NOMO-1 treated with dmso at 0.1 percent for 144 hours (cell line): ENCODE measurements at regions not wholly inside any gene's neighbourhood (a gene's known extent, or its start where the extent isn't known, plus 50 kb on each side); places are given as distances from the start of the nearest gene placed in this dataset.

Experiments used
- DNase-seq: peaks from one replicate; lab custom pipeline; 2025; ENCODE audit not compliant: unreplicated experiment; lab: John Stamatoyannopoulos, UW

GRCh38 chr13:97057176-97057575, 62.9 kb upstream of the OXGR1 start:
- DNase-seq = no peak

GRCh38 chr13:97058391-97058790, 64.1 kb upstream of the OXGR1 start:
- no peak for DNase-seq

- no peak for DNase-seq
These were observed 64.7 kb upstream of the OXGR1 start for GRCh38 chr13:97058926-97059325.

- no peak for DNase-seq
These were observed 73.0 kb upstream of the OXGR1 start for GRCh38 chr13:97067017-97067895.

GRCh38 chr13:97068151-97068550, 73.9 kb upstream of the OXGR1 start:
- no peak for DNase-seq

GRCh38 chr13:97069050-97069815, 75.0 kb upstream of the OXGR1 start:
- DNase-seq = no peak

- DNase-seq = no peak
These were observed 78.0 kb upstream of the OXGR1 start for GRCh38 chr13:97072297-97072696.

- no peak for DNase-seq
These were observed 80.3 kb upstream of the OXGR1 start for GRCh38 chr13:97074618-97075017.

GRCh38 chr13:97076898-97077297, 82.6 kb upstream of the OXGR1 start:
- DNase-seq = peak; percentile 73

GRCh38 chr13:97077341-97077740, 83.1 kb upstream of the OXGR1 start:
- DNase-seq = no peak

GRCh38 chr13:97079726-97080125, 85.5 kb upstream of the OXGR1 start:
- DNase-seq = no peak

GRCh38 chr13:97082461-97083207, 88.4 kb upstream of the OXGR1 start:
- no peak for DNase-seq

GRCh38 chr13:97091196-97091595, 96.9 kb upstream of the OXGR1 start:
- no peak for DNase-seq

- DNase-seq = peak; percentile 45
These were observed 106.5 kb upstream of the OXGR1 start for GRCh38 chr13:97100821-97101220.

GRCh38 chr13:97101912-97102708, 107.8 kb upstream of the OXGR1 start:
- DNase-seq = no peak

GRCh38 chr13:97106323-97106722, 112.0 kb upstream of the OXGR1 start:
- no peak for DNase-seq

GRCh38 chr13:97107815-97108529, 113.7 kb upstream of the OXGR1 start:
- DNase-seq = no peak

GRCh38 chr13:97108530-97108900, 113.6 kb upstream of the MBNL2 start:
- no peak for DNase-seq

GRCh38 chr13:97109256-97109655, 112.9 kb upstream of the MBNL2 start:
- no peak for DNase-seq

GRCh38 chr13:97109841-97110492, 112.2 kb upstream of the MBNL2 start:
- peak; percentile 75 for DNase-seq
